ENCODE measurements at regions not wholly inside any gene's neighbourhood (a gene's known extent, or its start where the extent isn't known, plus 50 kb on each side); places are given as distances from the start of the nearest gene placed in this dataset.
"Not testable (repeated sequence)": the region's sequence is repeated elsewhere in the genome, so short reads cannot be mapped to it uniquely, and the experiment has no call there.

GRCh38 chr1:234811824-234812223 is 201.8 kb upstream of the IRF2BP2 start:
- DNase-seq = not testable (repeated sequence)

- DNase-seq = not testable (repeated sequence)
These were observed 200.7 kb upstream of the IRF2BP2 start for GRCh38 chr1:234810726-234811125.

GRCh38 chr1:234809854-234810245 is 199.9 kb upstream of the IRF2BP2 start:
- DNase-seq = not testable (repeated sequence)

GRCh38 chr1:234808943-234809853 is 199.2 kb upstream of the IRF2BP2 start:
- DNase-seq = not testable (repeated sequence)

GRCh38 chr1:234808459-234808858 is 198.5 kb upstream of the IRF2BP2 start:
- not testable (repeated sequence) for DNase-seq

- not testable (repeated sequence) for DNase-seq
These were observed 197.7 kb upstream of the IRF2BP2 start for GRCh38 chr1:234807705-234808104.

- not testable (repeated sequence) for DNase-seq
These were observed 192.6 kb upstream of the IRF2BP2 start for GRCh38 chr1:234802586-234802985.

GRCh38 chr1:234801636-234802035 is 191.7 kb upstream of the IRF2BP2 start:
- not testable (repeated sequence) for DNase-seq

- not testable (repeated sequence) for DNase-seq
These were observed 191.2 kb upstream of the IRF2BP2 start for GRCh38 chr1:234801147-234801546.

- not testable (repeated sequence) for DNase-seq
These were observed 190.6 kb upstream of the IRF2BP2 start for GRCh38 chr1:234800563-234800962.

- DNase-seq = not testable (repeated sequence)
These were observed 189.2 kb upstream of the IRF2BP2 start for GRCh38 chr1:234799021-234799689.

GRCh38 chr1:234797216-234797615 is 187.2 kb upstream of the IRF2BP2 start:
- DNase-seq = not testable (repeated sequence)

GRCh38 chr1:234796438-234796792 is 186.4 kb upstream of the IRF2BP2 start:
- not testable (repeated sequence) for DNase-seq

GRCh38 chr1:234795711-234796437 is 185.9 kb upstream of the IRF2BP2 start:
- not testable (repeated sequence) for DNase-seq

- DNase-seq = not testable (repeated sequence)
These were observed 185.0 kb upstream of the IRF2BP2 start for GRCh38 chr1:234795007-234795406.

GRCh38 chr1:234794452-234794851 is 184.5 kb upstream of the IRF2BP2 start:
- DNase-seq = not testable (repeated sequence)

GRCh38 chr1:234793924-234794323 is 183.9 kb upstream of the IRF2BP2 start:
- DNase-seq = not testable (repeated sequence)

GRCh38 chr1:234792221-234792864 is 182.4 kb upstream of the IRF2BP2 start:
- DNase-seq = not testable (repeated sequence)

GRCh38 chr1:234791615-234792014 is 181.6 kb upstream of the IRF2BP2 start:
- not testable (repeated sequence) for DNase-seq

- not testable (repeated sequence) for DNase-seq
These were observed 180.4 kb upstream of the IRF2BP2 start for GRCh38 chr1:234790333-234790732.

GRCh38 chr1:234787011-234787584 is 177.1 kb upstream of the IRF2BP2 start:
- DNase-seq = not testable (repeated sequence)

GRCh38 chr1:234785922-234786321 is 175.9 kb upstream of the IRF2BP2 start:
- DNase-seq = not testable (repeated sequence)
